Endothelial cell of umbilical vein (primary cell): ENCODE measurements at regions not wholly inside any gene's neighbourhood (a gene's known extent, or its start where the extent isn't known, plus 50 kb on each side); places are given as distances from the start of the nearest gene placed in this dataset.

Source experiments
- BruUV-seq: library from RNA; stranded (reverse); fragments of 400-500 nt; replicated peaks from 2 replicates; lab custom pipeline; 2021; lab: Mats Ljungman, UMichigan
- CTCF ChIA-PET: fragments of 300-600, 350-600 bp; sonication (Branson Sonifier 250); formaldehyde crosslinking; loops from one replicate; lab custom pipeline; 2021; ENCODE audit warnings: antibody characterized with exemption, inconsistent platforms; lab: Charles Lee
- POLR2A ChIA-PET: fragments of 300-600, 350-600 bp; sonication (Branson Sonifier 250); formaldehyde crosslinking; loops from one replicate; lab custom pipeline; 2021; ENCODE audit warnings: antibody characterized with exemption, inconsistent platforms; lab: Charles Lee
- DNase-seq: peaks from one replicate; pipeline ENCODE4 v3.0.0-alpha.2; 2011; ENCODE audit warnings: low read depth, low spot score
- FAIRE-seq: peaks from 2 replicates; lab custom pipeline; 2011; peaks lifted over from hg19 to GRCh38; lab: Jason Lieb, UNC
- H2AFZ ChIP-seq: 2 replicates; pipeline ENCODE4 v1.6.0; 2012; ENCODE audit warnings: low read depth, low read length, control low read depth, inconsistent platforms
- H3K27ac ChIP-seq: 2 replicates; pipeline ENCODE4 v1.5.1; 2011; ENCODE audit warnings: low read depth, mild to moderate bottlenecking, control low read depth, low read length, moderate library complexity; ENCODE audit not compliant: insufficient read depth
- H3K27me3 ChIP-seq, 2 experiments: 2 replicates each; pipeline versions ENCODE4 v1.6.0 to v1.6.1; 2011; ENCODE audit warnings: low read length in 2 of 2, mixed read lengths in 1 of 2; ENCODE audit not compliant: control insufficient read depth in 2 of 2, insufficient read depth in 2 of 2
- H3K36me3 ChIP-seq, 2 experiments: 2 replicates in 1 of 2; 3 replicates in 1 of 2; pipeline ENCODE4 v1.5.1; 2011; ENCODE audit warnings: low read length in 2 of 2, mild to moderate bottlenecking in 1 of 2, moderate library complexity in 1 of 2; ENCODE audit not compliant: control insufficient read depth in 2 of 2, insufficient read depth in 2 of 2; ENCODE audit errors: extremely low read depth in 1 of 2
- H3K4me1 ChIP-seq: 3 replicates; pipeline ENCODE4 v1.5.1; 2011; ENCODE audit warnings: mild to moderate bottlenecking, low read length; ENCODE audit not compliant: control insufficient read depth, insufficient read depth; ENCODE audit errors: extremely low read depth
- H3K4me2 ChIP-seq: 2 replicates; pipeline ENCODE4 v1.6.1; 2011; ENCODE audit warnings: low read length, control low read depth, mixed read lengths; ENCODE audit not compliant: insufficient read depth
- H3K4me3 ChIP-seq, 3 experiments: fragments of 200-600 bp in 1 of 3; sonication (generic), shearing (Covaris generic) in 1 of 3; replicated peaks in 1 of 3; 2 replicates each; pipeline ENCODE4 v1.5.1; 2011 to 2016; ENCODE audit warnings: control low read depth in 3 of 3, low read length in 3 of 3, mild to moderate bottlenecking in 2 of 3, inconsistent platforms in 1 of 3, low read depth in 1 of 3, moderate library complexity in 1 of 3; ENCODE audit not compliant: insufficient read depth in 1 of 3
- H3K79me2 ChIP-seq: 2 replicates; pipeline ENCODE4 v1.6.0; 2012; ENCODE audit warnings: low read length, inconsistent platforms; ENCODE audit not compliant: control insufficient read depth, insufficient read depth
- H3K9ac ChIP-seq: replicated peaks from 2 replicates; pipeline ENCODE3; 2011; ENCODE audit warnings: low read length, control low read depth; ENCODE audit not compliant: insufficient read depth; ENCODE audit errors: extremely low read depth
- H3K9me1 ChIP-seq: replicated peaks from 3 replicates; pipeline ENCODE4 v1.6.0; 2011; ENCODE audit warnings: mild to moderate bottlenecking, low read length; ENCODE audit not compliant: control insufficient read depth, insufficient read depth; ENCODE audit errors: extremely low read depth
- H3K9me3 ChIP-seq: replicated peaks from 2 replicates; pipeline ENCODE4 v1.5.1; 2012; ENCODE audit warnings: low read length, inconsistent platforms; ENCODE audit not compliant: control insufficient read depth, insufficient read depth
- H4K20me1 ChIP-seq: replicated peaks from 2 replicates; pipeline ENCODE3; 2011; ENCODE audit warnings: mild to moderate bottlenecking, low read length; ENCODE audit not compliant: control insufficient read depth, insufficient read depth; ENCODE audit errors: extremely low read depth
- CTCF ChIP-seq, 2 donors: IDR thresholded peaks; 1 replicate in 1 of 2; 2 replicates in 1 of 2; pipeline ENCODE4 v1.5.1; 2011; ENCODE audit warnings: low read length in 2 of 2, mild to moderate bottlenecking in 2 of 2, moderate library complexity in 2 of 2, control low read depth in 1 of 2, inconsistent platforms in 1 of 2, low read depth in 1 of 2; ENCODE audit not compliant: insufficient read depth in 1 of 2; ENCODE audit errors: extremely low read depth in 1 of 2
- EZH2 ChIP-seq: IDR thresholded peaks from 2 replicates; pipeline ENCODE4 v1.6.1; 2012; ENCODE audit warnings: borderline replicate concordance, low read depth, mild to moderate bottlenecking, moderate library complexity, low read length, inconsistent platforms; ENCODE audit not compliant: severe bottlenecking
- FOS ChIP-seq: IDR thresholded peaks from 2 replicates; pipeline ENCODE4 v1.6.1; 2011; ENCODE audit warnings: mild to moderate bottlenecking, low read length, moderate library complexity, borderline replicate concordance; ENCODE audit not compliant: insufficient read depth
- GATA2 ChIP-seq: IDR thresholded peaks from 2 replicates; pipeline ENCODE4 v1.7.0; 2011; ENCODE audit warnings: low read depth, mild to moderate bottlenecking, moderate library complexity, mixed read lengths, low read length; ENCODE audit not compliant: insufficient read length, insufficient read depth
- JUN ChIP-seq: IDR thresholded peaks from 2 replicates; pipeline ENCODE4 v1.6.1; 2011; ENCODE audit warnings: borderline replicate concordance, low read depth; ENCODE audit not compliant: insufficient read length, insufficient read depth
- MAX ChIP-seq: IDR thresholded peaks from 2 replicates; pipeline ENCODE4 v1.6.1; 2011; ENCODE audit not compliant: insufficient read depth, insufficient read length
- MYC ChIP-seq: IDR thresholded peaks from one replicate; pipeline ENCODE4 v1.6.1; 2011; ENCODE audit warnings: mild to moderate bottlenecking, low read depth, low read length
- POLR2A ChIP-seq: IDR thresholded peaks from 2 replicates; pipeline ENCODE4 v1.6.1; 2012; ENCODE audit warnings: low read depth, mild to moderate bottlenecking, control low read depth, low read length
- POLR2AphosphoS5 ChIP-seq: IDR thresholded peaks from 2 replicates; pipeline ENCODE4 v1.6.1; 2012; ENCODE audit warnings: low read depth, mild to moderate bottlenecking, control low read depth, low read length, moderate library complexity; ENCODE audit not compliant: insufficient read depth
- dilution Hi-C: fragments of 300-500 bp; cut with MboI; formaldehyde crosslinking; loops from one replicate; pipeline ENCODE4 v1.15.0; 2019; ENCODE audit warnings: low sequenced_read_pairs; ENCODE audit not compliant: extremely low pct_ligation_motif_present
- intact Hi-C: fragments of 100-400 bp; cut with micrococcal nuclease; formaldehyde crosslinking; loops from one replicate; pipeline ENCODE4 v1.10.0; 2022

GRCh38 chr1:60866226-60866900 lies 216.0 kb upstream of the NFIA start:
- POLR2A ChIA-PET = no interaction called here
- CTCF ChIA-PET = interaction anchor here (1.0 to 2.5 kb wide), 3 partner anchors 8 to 22 kb away, joined by 3 to 8 read pairs (median 3); no protein-coding TSS in a partner anchor
- no peak overlapping the region for H3K4me2 ChIP-seq
- H3K9ac ChIP-seq = no peak overlapping the region
- H3K4me1 ChIP-seq = peaks cover 12% of the 10 kb centered on the region
- no peak overlapping the region for H3K4me3 ChIP-seq
- H3K36me3 ChIP-seq = no peaks in the 10 kb centered on the region
- no peaks in the 10 kb centered on the region for H3K9me1 ChIP-seq
- H3K27me3 ChIP-seq = no peaks in the 10 kb centered on the region
- DNase-seq (no peak), FAIRE-seq (no peak)
- intact Hi-C loops = no loop called here
- no peak for TF ChIP-seq GATA2
- TF ChIP-seq EZH2 = no peak
- TF ChIP-seq MYC = no peak
- no peak for TF ChIP-seq JUN
- no peak for TF ChIP-seq POLR2AphosphoS5
- no peak for TF ChIP-seq FOS
- TF ChIP-seq MAX = no peak
- TF ChIP-seq CTCF (IDR thresholded peaks at IDR 0.05; ENCODE audit: extremely low read depth in 1 of 2, insufficient read depth in 1 of 2, low read depth in 1 of 2, low read length in 2 of 2) = no peak
- TF ChIP-seq POLR2A = no peak
- H3K9me3 ChIP-seq = no peaks in the 10 kb centered on the region
- H4K20me1 ChIP-seq = no peaks in the 10 kb centered on the region
- no TSS peak for BruUV-seq
- dilution Hi-C loops = no loop called here
- H3K27ac ChIP-seq = no peak overlapping the region
- no peak overlapping the region for H2AFZ ChIP-seq
- no peaks in the 10 kb centered on the region for H3K79me2 ChIP-seq
